Neural cell (in vitro differentiated cells): ENCODE measurements at regions not wholly inside any gene's neighbourhood (a gene's known extent, or its start where the extent isn't known, plus 50 kb on each side); places are given as distances from the start of the nearest gene placed in this dataset.

Experiments
- H2AFZ ChIP-seq: fragments of 200-600, 300-800 bp; sonication (generic), shearing (Covaris generic); 2 replicates; pipeline ENCODE4 v1.6.0; 2014; ENCODE audit warnings: low read depth, mild to moderate bottlenecking, antibody characterized with exemption, low read length, moderate library complexity
- H3F3A ChIP-seq: fragments of 200-600 bp; shearing (Covaris generic); 2 replicates; pipeline ENCODE4 v1.6.1; 2016; ENCODE audit warnings: mild to moderate bottlenecking, moderate library complexity, mixed read lengths, antibody characterized with exemption, low read length; ENCODE audit not compliant: insufficient read depth, poor library complexity, severe bottlenecking
- H3K27ac ChIP-seq: fragments of 200-600, 300-800 bp; sonication (generic), shearing (Covaris generic); 2 replicates; pipeline ENCODE4 v1.5.1; 2014; ENCODE audit warnings: mild to moderate bottlenecking, low read length, moderate library complexity
- H3K27me3 ChIP-seq: fragments of 300-800, 200-600 bp; sonication (generic), shearing (Covaris generic); 2 replicates; pipeline ENCODE4 v1.6.0; 2014; ENCODE audit warnings: mild to moderate bottlenecking, low read depth, low read length, moderate library complexity; ENCODE audit not compliant: insufficient read depth
- H3K36me3 ChIP-seq: fragments of 300-800, 200-600 bp; sonication (generic), shearing (Covaris generic); 2 replicates; pipeline ENCODE4 v1.5.1; 2014; ENCODE audit warnings: mild to moderate bottlenecking, antibody characterized with exemption, low read length, moderate library complexity; ENCODE audit not compliant: insufficient read depth
- H3K4me2 ChIP-seq: fragments of 300-800, 200-600 bp; sonication (generic), shearing (Covaris generic); 2 replicates; pipeline ENCODE4 v1.6.0; 2014; ENCODE audit warnings: mild to moderate bottlenecking, low read length
- H3K4me3 ChIP-seq: fragments of 300-800, 200-600 bp; sonication (generic), shearing (Covaris generic); 2 replicates; pipeline ENCODE4 v1.5.1; 2014; ENCODE audit warnings: mild to moderate bottlenecking, low read length, moderate library complexity
- H3K79me2 ChIP-seq: fragments of 200-600 bp; shearing (Covaris generic); replicated peaks from 2 replicates; pipeline ENCODE4 v1.6.0; 2014; ENCODE audit warnings: mild to moderate bottlenecking, low read length, moderate library complexity; ENCODE audit not compliant: insufficient read depth
- H3K9ac ChIP-seq: fragments of 300-800, 200-600 bp; sonication (generic), shearing (Covaris generic); 2 replicates; pipeline ENCODE4 v1.6.1; 2016; ENCODE audit warnings: mild to moderate bottlenecking, low read length, mixed read lengths
- H3K9me2 ChIP-seq: fragments of 200-600 bp; shearing (Covaris generic); 2 replicates; pipeline ENCODE4 v1.6.1; 2016; ENCODE audit warnings: mild to moderate bottlenecking, low read length, mixed read lengths; ENCODE audit not compliant: insufficient read depth
- H3K9me3 ChIP-seq: fragments of 200-600, 300-800 bp; sonication (generic), shearing (Covaris generic); 2 replicates; pipeline ENCODE4 v1.6.1; 2016; ENCODE audit warnings: mild to moderate bottlenecking, mixed run types, low read length, moderate library complexity, mixed read lengths
- H4K20me1 ChIP-seq: fragments of 200-600 bp; shearing (Covaris generic); 2 replicates; pipeline ENCODE4 v1.6.1; 2016; ENCODE audit warnings: mild to moderate bottlenecking, mixed run types; ENCODE audit not compliant: insufficient read depth
- EP300 ChIP-seq: fragments of 450-650 bp; conservative IDR thresholded peaks from 2 replicates; pipeline ENCODE4 v1.6.1; 2014; ENCODE audit warnings: antibody characterized with exemption, mild to moderate bottlenecking, moderate library complexity; ENCODE audit not compliant: poor library complexity, severe bottlenecking
- EZH2 ChIP-seq: fragments of 200-600, 300-800 bp; shearing (Covaris generic), sonication (generic); IDR thresholded peaks from 2 replicates; pipeline ENCODE4 v1.6.1; 2014; ENCODE audit warnings: antibody characterized with exemption, low read length, borderline replicate concordance, mild to moderate bottlenecking; ENCODE audit not compliant: insufficient read depth, poor library complexity, severe bottlenecking
- MXI1 ChIP-seq: fragments of 450-650 bp; conservative IDR thresholded peaks from 2 replicates; pipeline ENCODE4 v1.6.1; 2014; ENCODE audit warnings: antibody characterized with exemption, mild to moderate bottlenecking; ENCODE audit not compliant: poor library complexity, severe bottlenecking
- POLR2AphosphoS5 ChIP-seq: IDR thresholded peaks from 2 replicates; pipeline ENCODE4 v1.6.1; 2012
- RAD21 ChIP-seq: fragments of 450-650 bp; conservative IDR thresholded peaks from 2 replicates; pipeline ENCODE4 v1.6.1; 2014; ENCODE audit warnings: antibody characterized with exemption, mild to moderate bottlenecking, moderate library complexity
- SMC3 ChIP-seq: fragments of 450-650 bp; conservative IDR thresholded peaks from 2 replicates; pipeline ENCODE4 v1.6.1; 2014; ENCODE audit warnings: antibody characterized with exemption, mild to moderate bottlenecking, moderate library complexity; ENCODE audit not compliant: poor library complexity
- TAF1 ChIP-seq: IDR thresholded peaks from 2 replicates; pipeline ENCODE4 v1.6.1; 2012; ENCODE audit warnings: low read depth
- TF ChIP-seq, protein P1 (sequence below): fragments of 450-650 bp; IDR thresholded peaks from 2 replicates; pipeline ENCODE4 v1.5.1; 2014; ENCODE audit warnings: antibody characterized with exemption, mild to moderate bottlenecking, moderate library complexity; ENCODE audit not compliant: poor library complexity, severe bottlenecking
- TF ChIP-seq, protein P2 (sequence below): IDR thresholded peaks from 2 replicates; pipeline ENCODE4 v1.6.1; 2012; ENCODE audit warnings: borderline replicate concordance

DNA sequence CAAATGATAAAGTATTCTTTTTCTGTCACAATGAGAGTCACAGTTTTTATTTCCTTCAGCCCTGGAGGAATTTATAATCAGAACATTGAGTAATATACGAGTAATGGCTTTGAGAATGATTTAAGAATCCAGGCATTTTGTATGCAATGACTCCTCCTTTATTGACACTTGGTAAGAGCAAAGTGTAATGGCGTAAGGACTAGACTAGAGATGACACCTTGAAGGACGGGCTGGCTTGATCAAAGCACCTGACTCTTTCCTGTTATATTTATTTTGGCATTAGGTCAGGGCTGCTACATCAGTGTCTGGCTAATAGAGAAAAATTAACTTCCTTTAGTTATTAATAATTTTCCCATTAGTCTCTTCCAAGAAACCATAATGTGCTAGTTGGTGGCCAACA is 482.4 kb upstream of the GCFC2 start:
- Histone ChIP-seq H3F3A (no peaks in the 10 kb centered on the region), H3K4me2 (no peak overlapping the region), H3K27ac (no peak overlapping the region), H3K9me3 (no peaks in the 10 kb centered on the region), H3K36me3 (no peaks in the 10 kb centered on the region), H4K20me1 (no peaks in the 10 kb centered on the region), H3K79me2 (no peaks in the 10 kb centered on the region), H2AFZ (no peak overlapping the region), H3K4me3 (no peak overlapping the region), H3K9ac (no peak overlapping the region), H3K9me2 (no peaks in the 10 kb centered on the region), H3K27me3 (no peaks in the 10 kb centered on the region)
- TF ChIP-seq, protein P1, sequence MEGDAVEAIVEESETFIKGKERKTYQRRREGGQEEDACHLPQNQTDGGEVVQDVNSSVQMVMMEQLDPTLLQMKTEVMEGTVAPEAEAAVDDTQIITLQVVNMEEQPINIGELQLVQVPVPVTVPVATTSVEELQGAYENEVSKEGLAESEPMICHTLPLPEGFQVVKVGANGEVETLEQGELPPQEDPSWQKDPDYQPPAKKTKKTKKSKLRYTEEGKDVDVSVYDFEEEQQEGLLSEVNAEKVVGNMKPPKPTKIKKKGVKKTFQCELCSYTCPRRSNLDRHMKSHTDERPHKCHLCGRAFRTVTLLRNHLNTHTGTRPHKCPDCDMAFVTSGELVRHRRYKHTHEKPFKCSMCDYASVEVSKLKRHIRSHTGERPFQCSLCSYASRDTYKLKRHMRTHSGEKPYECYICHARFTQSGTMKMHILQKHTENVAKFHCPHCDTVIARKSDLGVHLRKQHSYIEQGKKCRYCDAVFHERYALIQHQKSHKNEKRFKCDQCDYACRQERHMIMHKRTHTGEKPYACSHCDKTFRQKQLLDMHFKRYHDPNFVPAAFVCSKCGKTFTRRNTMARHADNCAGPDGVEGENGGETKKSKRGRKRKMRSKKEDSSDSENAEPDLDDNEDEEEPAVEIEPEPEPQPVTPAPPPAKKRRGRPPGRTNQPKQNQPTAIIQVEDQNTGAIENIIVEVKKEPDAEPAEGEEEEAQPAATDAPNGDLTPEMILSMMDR, result no peak
- TF ChIP-seq TAF1, result no peak

DNA sequence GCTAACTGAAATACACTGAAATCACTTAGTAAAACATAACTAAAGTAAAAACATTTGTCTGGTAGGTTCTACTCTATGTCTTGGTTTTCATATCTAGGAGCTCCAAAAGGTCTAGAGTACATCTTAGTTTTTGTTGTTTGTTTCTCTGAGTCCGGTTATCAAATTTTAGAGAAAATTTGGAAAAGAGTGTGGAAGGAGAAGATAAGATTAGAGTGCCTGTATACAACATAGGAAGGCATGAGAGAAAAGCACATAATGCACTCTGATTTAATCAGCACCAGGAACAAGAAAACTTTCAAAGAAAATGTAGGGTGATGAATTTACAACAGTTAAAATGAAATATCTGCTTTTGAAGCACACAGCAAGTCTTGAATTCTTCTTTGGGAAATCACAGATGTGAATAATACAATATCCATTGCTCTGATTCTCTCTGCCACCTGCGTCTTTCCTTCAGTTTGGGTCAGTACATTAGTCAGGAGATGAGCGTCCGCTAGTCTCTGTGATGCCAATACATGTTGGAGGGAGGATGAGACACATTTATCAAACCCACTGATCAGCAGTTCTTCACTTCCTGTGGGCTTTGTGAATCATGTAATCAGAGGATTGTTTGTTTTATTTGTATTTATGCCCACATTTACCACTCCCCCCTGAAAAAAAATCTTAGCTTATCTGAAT is 477.8 kb upstream of the GCFC2 start:
- no peaks in the 10 kb centered on the region for H3F3A ChIP-seq
- H2AFZ ChIP-seq, result no peak overlapping the region
- no peak overlapping the region for H3K27ac ChIP-seq
- TF ChIP-seq, protein P1, result no peak
- no peak for TF ChIP-seq SMC3
- no peak for TF ChIP-seq RAD21
- no peak for TF ChIP-seq POLR2AphosphoS5
- TF ChIP-seq, protein P2, sequence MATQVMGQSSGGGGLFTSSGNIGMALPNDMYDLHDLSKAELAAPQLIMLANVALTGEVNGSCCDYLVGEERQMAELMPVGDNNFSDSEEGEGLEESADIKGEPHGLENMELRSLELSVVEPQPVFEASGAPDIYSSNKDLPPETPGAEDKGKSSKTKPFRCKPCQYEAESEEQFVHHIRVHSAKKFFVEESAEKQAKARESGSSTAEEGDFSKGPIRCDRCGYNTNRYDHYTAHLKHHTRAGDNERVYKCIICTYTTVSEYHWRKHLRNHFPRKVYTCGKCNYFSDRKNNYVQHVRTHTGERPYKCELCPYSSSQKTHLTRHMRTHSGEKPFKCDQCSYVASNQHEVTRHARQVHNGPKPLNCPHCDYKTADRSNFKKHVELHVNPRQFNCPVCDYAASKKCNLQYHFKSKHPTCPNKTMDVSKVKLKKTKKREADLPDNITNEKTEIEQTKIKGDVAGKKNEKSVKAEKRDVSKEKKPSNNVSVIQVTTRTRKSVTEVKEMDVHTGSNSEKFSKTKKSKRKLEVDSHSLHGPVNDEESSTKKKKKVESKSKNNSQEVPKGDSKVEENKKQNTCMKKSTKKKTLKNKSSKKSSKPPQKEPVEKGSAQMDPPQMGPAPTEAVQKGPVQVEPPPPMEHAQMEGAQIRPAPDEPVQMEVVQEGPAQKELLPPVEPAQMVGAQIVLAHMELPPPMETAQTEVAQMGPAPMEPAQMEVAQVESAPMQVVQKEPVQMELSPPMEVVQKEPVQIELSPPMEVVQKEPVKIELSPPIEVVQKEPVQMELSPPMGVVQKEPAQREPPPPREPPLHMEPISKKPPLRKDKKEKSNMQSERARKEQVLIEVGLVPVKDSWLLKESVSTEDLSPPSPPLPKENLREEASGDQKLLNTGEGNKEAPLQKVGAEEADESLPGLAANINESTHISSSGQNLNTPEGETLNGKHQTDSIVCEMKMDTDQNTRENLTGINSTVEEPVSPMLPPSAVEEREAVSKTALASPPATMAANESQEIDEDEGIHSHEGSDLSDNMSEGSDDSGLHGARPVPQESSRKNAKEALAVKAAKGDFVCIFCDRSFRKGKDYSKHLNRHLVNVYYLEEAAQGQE, result no peak
- no peak for TF ChIP-seq MXI1
- TF ChIP-seq EP300, result no peak
- no peak for TF ChIP-seq EZH2
- no peak for TF ChIP-seq TAF1
- H3K79me2 ChIP-seq, result no peaks in the 10 kb centered on the region
- no peaks in the 10 kb centered on the region for H3K27me3 ChIP-seq
- H3K4me2 ChIP-seq, result no peak overlapping the region
- no peaks in the 10 kb centered on the region for H4K20me1 ChIP-seq
- H3K36me3 ChIP-seq, result no peaks in the 10 kb centered on the region
- H3K9me2 ChIP-seq, result no peaks in the 10 kb centered on the region
- H3K9ac ChIP-seq, result no peak overlapping the region
- no peaks in the 10 kb centered on the region for H3K9me3 ChIP-seq
- H3K4me3 ChIP-seq, result no peak overlapping the region
